ENCODE measurements at regions not wholly inside any gene's neighbourhood (a gene's known extent, or its start where the extent isn't known, plus 50 kb on each side); places are given as distances from the start of the nearest gene placed in this dataset.

DNA sequence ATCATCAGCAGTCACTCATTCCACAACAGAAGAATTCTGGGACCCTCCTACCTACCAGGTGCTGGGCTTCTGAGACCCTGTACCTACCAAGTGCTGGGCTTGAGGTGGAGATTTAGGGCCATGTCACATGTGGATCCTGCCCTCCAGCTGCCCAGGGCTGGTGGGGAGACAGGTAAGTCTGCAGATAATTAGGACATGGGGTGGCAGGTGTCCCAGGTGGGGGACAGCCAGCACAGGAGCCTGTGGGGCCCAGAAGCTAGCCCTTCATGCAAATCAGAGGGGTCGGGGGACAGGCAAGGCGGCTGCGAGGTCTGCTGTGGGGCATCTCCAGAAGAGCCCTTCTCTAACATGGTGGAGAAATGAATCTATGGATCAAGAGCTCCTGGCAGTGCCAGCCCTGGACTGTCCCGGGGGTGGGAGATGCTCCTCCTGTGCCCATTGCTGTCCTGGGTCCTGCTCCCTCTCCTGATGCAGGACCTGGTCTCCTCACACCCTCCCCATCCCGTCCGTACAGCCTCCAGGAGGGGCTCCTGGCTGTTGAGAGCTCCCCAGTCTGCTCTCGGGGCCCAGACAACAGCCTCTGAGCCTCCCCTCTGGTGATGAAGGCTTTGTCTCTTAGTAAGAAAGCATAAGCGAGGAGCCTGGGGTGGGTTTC, 106.3 kb upstream of the GLI2 start:
- TF ChIP-seq, protein P1, sequence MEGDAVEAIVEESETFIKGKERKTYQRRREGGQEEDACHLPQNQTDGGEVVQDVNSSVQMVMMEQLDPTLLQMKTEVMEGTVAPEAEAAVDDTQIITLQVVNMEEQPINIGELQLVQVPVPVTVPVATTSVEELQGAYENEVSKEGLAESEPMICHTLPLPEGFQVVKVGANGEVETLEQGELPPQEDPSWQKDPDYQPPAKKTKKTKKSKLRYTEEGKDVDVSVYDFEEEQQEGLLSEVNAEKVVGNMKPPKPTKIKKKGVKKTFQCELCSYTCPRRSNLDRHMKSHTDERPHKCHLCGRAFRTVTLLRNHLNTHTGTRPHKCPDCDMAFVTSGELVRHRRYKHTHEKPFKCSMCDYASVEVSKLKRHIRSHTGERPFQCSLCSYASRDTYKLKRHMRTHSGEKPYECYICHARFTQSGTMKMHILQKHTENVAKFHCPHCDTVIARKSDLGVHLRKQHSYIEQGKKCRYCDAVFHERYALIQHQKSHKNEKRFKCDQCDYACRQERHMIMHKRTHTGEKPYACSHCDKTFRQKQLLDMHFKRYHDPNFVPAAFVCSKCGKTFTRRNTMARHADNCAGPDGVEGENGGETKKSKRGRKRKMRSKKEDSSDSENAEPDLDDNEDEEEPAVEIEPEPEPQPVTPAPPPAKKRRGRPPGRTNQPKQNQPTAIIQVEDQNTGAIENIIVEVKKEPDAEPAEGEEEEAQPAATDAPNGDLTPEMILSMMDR (IDR thresholded peaks at IDR 0.05 in 4 of 5, conservative IDR thresholded peaks at IDR 0.05 in 1 of 5): no peak
- TF ChIP-seq POLR2A (IDR thresholded peaks at IDR 0.05): no peak
